Vagina (tissue), 2 donors: ENCODE measurements at regions not wholly inside any gene's neighbourhood (a gene's known extent, or its start where the extent isn't known, plus 50 kb on each side); places are given as distances from the start of the nearest gene placed in this dataset.

Source experiments
- CTCF ChIP-seq, 3 experiments: fragments of 450-650 bp in 2 of 3; fragments of 200-600 bp in 1 of 3; sonication (generic) in 1 of 3; IDR thresholded peaks; one replicate each; pipeline ENCODE4 v1.5.1; 2017 to 2019; ENCODE audit warnings: antibody characterized with exemption in 3 of 3, mild to moderate bottlenecking in 2 of 3, moderate library complexity in 2 of 3
- POLR2A ChIP-seq, 2 donors: fragments of 450-650 bp; IDR thresholded peaks; one replicate each; pipeline ENCODE4 v1.6.1; 2017; ENCODE audit warnings: antibody characterized with exemption in 2 of 2, mild to moderate bottlenecking in 2 of 2, moderate library complexity in 2 of 2

- TF ChIP-seq CTCF (IDR thresholded peaks at IDR 0.05) = no peak
- no peak for TF ChIP-seq POLR2A (IDR thresholded peaks at IDR 0.05)
Observed at GRCh38 chr7:155921086-155921803, 109.0 kb upstream of the SHH start.
